ENCODE measurements at regions not wholly inside any gene's neighbourhood (a gene's known extent, or its start where the extent isn't known, plus 50 kb on each side); places are given as distances from the start of the nearest gene placed in this dataset.
A peak's percentile ranks its signal among the peaks of the same experiment; 100 is the strongest.

DNA sequence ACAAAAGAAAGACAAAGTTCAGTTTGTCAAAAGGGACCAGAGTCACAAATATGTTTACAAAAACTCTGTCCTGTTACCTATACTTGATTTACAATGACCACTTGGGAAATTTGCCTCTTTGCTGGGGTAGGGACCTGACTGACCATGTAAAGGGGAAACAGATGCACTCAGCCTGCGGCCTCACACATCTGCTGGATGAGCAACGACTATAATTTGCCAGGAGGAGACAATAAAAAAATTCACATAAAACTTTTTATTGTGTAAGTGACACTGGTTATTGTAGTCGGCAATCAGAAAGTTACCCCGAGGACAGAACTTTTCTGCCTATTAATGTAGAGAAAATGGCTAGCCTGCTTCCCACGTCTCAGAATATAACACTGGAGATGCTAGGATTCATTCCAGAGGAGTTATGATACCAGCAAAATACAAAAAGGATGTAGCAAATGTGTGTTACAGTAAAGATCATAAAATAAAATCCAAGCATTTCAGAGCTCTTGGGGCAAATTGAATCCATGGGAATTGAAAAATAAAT lies 415.4 kb upstream of the SPTLC3 start:
- in situ Hi-C loops (cut with MboI) (no loop called here), intact Hi-C loops (cut with micrococcal nuclease) (no loop called here)
- Histone ChIP-seq H3K79me2 (ENCODE audit: control insufficient read depth, insufficient read depth, low read length) (no peaks in the 10 kb centered on the region), H3K4me1 (replicated peaks in 1 of 2; ENCODE audit: control insufficient read depth in 2 of 2, insufficient read depth in 2 of 2, low read length in 2 of 2) (no peaks in the 10 kb centered on the region), H3K9me3 (replicated peaks; ENCODE audit: control insufficient read depth, insufficient read depth, low read depth, low read length) (no peaks in the 10 kb centered on the region), H3K9me1 (ENCODE audit: control insufficient read depth, insufficient read depth, low read length) (no peaks in the 10 kb centered on the region), H2AFZ (ENCODE audit: low read depth, low read length) (no peak overlapping the region), H3K4me2 (ENCODE audit: insufficient read depth, low read length) (no peak overlapping the region), H3K4me3 (no peak overlapping the region), H3K9ac (ENCODE audit: insufficient read depth in 1 of 2, low read depth in 2 of 2, low read length in 2 of 2) (no peak overlapping the region), H3K27me3 (ENCODE audit: control insufficient read depth in 2 of 2, insufficient read depth in 2 of 2, low read length in 2 of 2) (no peaks in the 10 kb centered on the region), H4K20me1 (replicated peaks; ENCODE audit: control insufficient read depth, insufficient read depth, low read length) (no peaks in the 10 kb centered on the region), H3K36me3 (ENCODE audit: control insufficient read depth, insufficient read depth, low read length) (no peaks in the 10 kb centered on the region), H3K27ac (ENCODE audit: extremely low read depth, low read depth, low read length) (no peak overlapping the region)
- FAIRE-seq (no peak), ATAC-seq (no peak), DNase-seq (ENCODE audit: extremely low read depth in 1 of 4, low spot score in 3 of 4) (no peak)
- no TSS peak for BruUV-seq (replicated peaks)
- ChIA-PET POLR2A (no interaction called here), CTCF (ENCODE audit: low intra/inter-chr PET ratio) (no interaction called here)
- WGBS (ENCODE audit: insufficient coverage, low coverage, missing lambda C conversion rate): 0% methylated on average over 5 of the region's 5 CpGs
- TF ChIP-seq HNRNPLL (IDR thresholded peaks at IDR 0.05; ENCODE audit: low read depth, low read length, poor library complexity, severe bottlenecking) (no peak), KHSRP (IDR thresholded peaks at IDR 0.05) (no peak)

GRCh38 chr20:12594410-12595088 lies 414.2 kb upstream of the SPTLC3 start:
- 0% methylated on average over 1 of the region's 2 CpGs for WGBS (ENCODE audit: insufficient coverage, low coverage, missing lambda C conversion rate)
- Histone ChIP-seq H3K9ac (ENCODE audit: insufficient read depth in 1 of 2, low read depth in 2 of 2, low read length in 2 of 2) (no peak overlapping the region), H3K4me1 (replicated peaks in 1 of 2; ENCODE audit: control insufficient read depth in 2 of 2, insufficient read depth in 2 of 2, low read length in 2 of 2) (no peaks in the 10 kb centered on the region), H3K27me3 (ENCODE audit: control insufficient read depth in 2 of 2, insufficient read depth in 2 of 2, low read length in 2 of 2) (no peaks in the 10 kb centered on the region), H4K20me1 (replicated peaks; ENCODE audit: control insufficient read depth, insufficient read depth, low read length) (no peaks in the 10 kb centered on the region), H3K9me3 (replicated peaks; ENCODE audit: control insufficient read depth, insufficient read depth, low read depth, low read length) (no peaks in the 10 kb centered on the region), H3K9me1 (ENCODE audit: control insufficient read depth, insufficient read depth, low read length) (no peaks in the 10 kb centered on the region), H3K4me3 (no peak overlapping the region), H3K27ac (ENCODE audit: extremely low read depth, low read depth, low read length) (no peak overlapping the region), H3K4me2 (ENCODE audit: insufficient read depth, low read length) (no peak overlapping the region), H3K36me3 (ENCODE audit: control insufficient read depth, insufficient read depth, low read length) (no peaks in the 10 kb centered on the region), H2AFZ (ENCODE audit: low read depth, low read length) (no peak overlapping the region), H3K79me2 (ENCODE audit: control insufficient read depth, insufficient read depth, low read length) (no peaks in the 10 kb centered on the region)
- ATAC-seq (no peak), DNase-seq (ENCODE audit: extremely low read depth in 1 of 4, low spot score in 3 of 4) (no peak), FAIRE-seq (no peak)
- in situ Hi-C loops (cut with MboI) (no loop called here), intact Hi-C loops (cut with micrococcal nuclease) (no loop called here)
- no TSS peak for BruUV-seq (replicated peaks)
- TF ChIP-seq, protein P1, sequence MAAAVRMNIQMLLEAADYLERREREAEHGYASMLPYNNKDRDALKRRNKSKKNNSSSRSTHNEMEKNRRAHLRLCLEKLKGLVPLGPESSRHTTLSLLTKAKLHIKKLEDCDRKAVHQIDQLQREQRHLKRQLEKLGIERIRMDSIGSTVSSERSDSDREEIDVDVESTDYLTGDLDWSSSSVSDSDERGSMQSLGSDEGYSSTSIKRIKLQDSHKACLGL (CRISPR knock-in tag; IDR thresholded peaks at IDR 0.05; ENCODE audit: borderline replicate concordance, poor library complexity, severe bottlenecking): no peak
- TF ChIP-seq USF2 (CRISPR knock-in tag; IDR thresholded peaks at IDR 0.05) (peak; percentile 10; the same call in 1 of the 2 replicates), HCFC1 (IDR thresholded peaks at IDR 0.05; ENCODE audit: low read depth, low read length) (0 out of 2 replicates have a peak, but pooled peaks have one; percentile 21)
- ChIA-PET CTCF (ENCODE audit: low intra/inter-chr PET ratio) (no interaction called here), POLR2A (no interaction called here)
